Kasumi-1 (cell line): ENCODE measurements at regions not wholly inside any gene's neighbourhood (a gene's known extent, or its start where the extent isn't known, plus 50 kb on each side); places are given as distances from the start of the nearest gene placed in this dataset.
A peak's percentile ranks its signal among the peaks of the same experiment; 100 is the strongest.

Experiments
- DNase-seq, 2 experiments: peaks; one replicate each; lab custom pipeline; 2025; lab: John Stamatoyannopoulos, UW

GRCh38 chr4:162640152-162640551 lies 476.4 kb upstream of the FSTL5 start:
- DNase-seq = no peak

- DNase-seq = no peak
These were observed 470.6 kb upstream of the FSTL5 start for GRCh38 chr4:162634390-162634789.

GRCh38 chr4:162622664-162623063 lies 458.9 kb upstream of the FSTL5 start:
- no peak for DNase-seq

- no peak for DNase-seq
These were observed 446.3 kb upstream of the FSTL5 start for GRCh38 chr4:162610116-162610515.

- no peak for DNase-seq
These were observed 422.5 kb upstream of the FSTL5 start for GRCh38 chr4:162586266-162586665.

GRCh38 chr4:162582180-162582579 lies 418.4 kb upstream of the FSTL5 start:
- DNase-seq = no peak

GRCh38 chr4:162565730-162566129 lies 401.9 kb upstream of the FSTL5 start:
- no peak for DNase-seq

GRCh38 chr4:162560073-162560472 lies 396.3 kb upstream of the FSTL5 start:
- DNase-seq = no peak

GRCh38 chr4:162557516-162558106 lies 393.8 kb upstream of the FSTL5 start:
- no peak for DNase-seq

- peak in 1 of 2 experiments; percentile 27 for DNase-seq
These were observed 371.3 kb upstream of the FSTL5 start for GRCh38 chr4:162535121-162535520.

GRCh38 chr4:162523171-162523570 lies 359.4 kb upstream of the FSTL5 start:
- no peak for DNase-seq

GRCh38 chr4:162522724-162523123 lies 358.9 kb upstream of the FSTL5 start:
- DNase-seq = no peak

GRCh38 chr4:162510937-162511336 lies 347.1 kb upstream of the FSTL5 start:
- DNase-seq = no peak

- no peak for DNase-seq
These were observed 346.3 kb upstream of the FSTL5 start for GRCh38 chr4:162510115-162510514.

- DNase-seq = no peak
These were observed 345.5 kb upstream of the FSTL5 start for GRCh38 chr4:162509333-162509732.

- DNase-seq = no peak
These were observed 342.5 kb upstream of the FSTL5 start for GRCh38 chr4:162506253-162506652.

- DNase-seq = no peak
These were observed 340.1 kb upstream of the FSTL5 start for GRCh38 chr4:162503868-162504267.

- no peak for DNase-seq
These were observed 338.3 kb upstream of the FSTL5 start for GRCh38 chr4:162502109-162502508.

GRCh38 chr4:162499478-162499877 lies 335.7 kb upstream of the FSTL5 start:
- peak; percentile 3 to 34 for DNase-seq

- DNase-seq = no peak
These were observed 334.4 kb upstream of the FSTL5 start for GRCh38 chr4:162498168-162498567.

GRCh38 chr4:162497564-162498167 lies 333.9 kb upstream of the FSTL5 start:
- DNase-seq = peak; percentile 80 to 86

- no peak for DNase-seq
These were observed 331.1 kb upstream of the FSTL5 start for GRCh38 chr4:162494935-162495334.

GRCh38 chr4:162485486-162485885 lies 321.7 kb upstream of the FSTL5 start:
- no peak for DNase-seq

- no peak for DNase-seq
These were observed 311.4 kb upstream of the FSTL5 start for GRCh38 chr4:162475246-162475645.
